HUDEP-2 (cell line): ENCODE measurements at regions not wholly inside any gene's neighbourhood (a gene's known extent, or its start where the extent isn't known, plus 50 kb on each side); places are given as distances from the start of the nearest gene placed in this dataset.

Source experiments
- DNase-seq, 76 experiments: peaks; one replicate each; lab custom pipeline; 2025; ENCODE audit not compliant: unreplicated experiment in 76 of 76; lab: John Stamatoyannopoulos, UW

DNA sequence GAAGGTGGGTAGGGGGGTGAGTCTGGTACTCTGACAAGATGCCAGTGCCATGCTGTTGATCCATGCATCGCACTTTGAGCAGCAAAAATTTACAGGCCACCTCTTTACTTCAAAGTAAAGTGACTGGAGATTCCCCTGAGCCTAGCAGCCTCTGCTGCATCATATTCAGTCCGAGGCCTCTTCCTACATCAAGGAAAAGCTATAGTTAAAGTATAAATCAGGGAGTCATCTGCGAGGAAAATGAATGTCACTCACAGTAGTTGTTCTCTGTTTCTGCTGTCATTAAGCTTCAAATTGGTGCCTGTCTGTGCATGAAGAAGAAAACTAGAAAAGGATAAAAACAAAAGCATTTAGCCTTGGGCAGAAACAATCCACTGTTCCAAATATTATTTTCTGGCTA, 706.2 kb downstream of the TBL1XR1 start:
- DNase-seq: no peak

DNA sequence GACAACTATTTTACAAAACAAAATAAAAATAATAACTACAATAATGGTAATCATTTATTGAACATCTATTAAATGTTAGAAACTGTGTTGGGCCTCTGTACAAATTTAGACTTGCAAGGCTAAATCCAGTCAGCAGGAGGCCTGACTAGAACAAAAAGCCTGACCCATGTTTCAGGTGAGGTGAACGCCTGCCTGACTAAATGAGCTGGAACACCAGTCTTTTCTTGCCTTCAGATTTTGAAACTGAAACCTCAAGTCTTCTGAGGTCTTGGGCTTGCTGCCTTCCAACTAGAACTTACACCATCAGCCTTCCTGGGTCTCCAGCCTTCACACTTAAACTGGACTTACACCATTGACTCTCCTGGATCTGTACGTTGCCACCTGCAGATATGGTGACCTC, 706.9 kb downstream of the TBL1XR1 start:
- DNase-seq: no peak

DNA sequence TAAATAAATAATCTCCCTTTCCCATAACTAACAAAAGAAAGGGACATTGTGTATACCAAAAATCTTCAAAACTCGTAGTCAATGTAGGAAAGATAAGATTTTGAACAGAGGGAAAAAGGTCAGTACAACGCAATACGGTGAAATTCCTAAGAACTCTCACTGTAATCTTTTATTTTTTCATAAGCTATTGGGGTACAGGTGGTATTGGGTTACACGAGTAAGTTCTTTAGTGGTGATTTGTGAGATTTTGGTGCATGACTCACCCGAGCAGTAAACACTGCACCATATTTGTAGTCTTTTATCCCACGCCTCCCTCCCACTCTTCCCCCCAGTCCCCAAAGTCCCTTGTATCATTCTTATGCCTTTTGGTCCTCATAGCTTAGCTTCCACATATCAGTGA, 718.0 kb downstream of the TBL1XR1 start:
- no peak for DNase-seq

DNA sequence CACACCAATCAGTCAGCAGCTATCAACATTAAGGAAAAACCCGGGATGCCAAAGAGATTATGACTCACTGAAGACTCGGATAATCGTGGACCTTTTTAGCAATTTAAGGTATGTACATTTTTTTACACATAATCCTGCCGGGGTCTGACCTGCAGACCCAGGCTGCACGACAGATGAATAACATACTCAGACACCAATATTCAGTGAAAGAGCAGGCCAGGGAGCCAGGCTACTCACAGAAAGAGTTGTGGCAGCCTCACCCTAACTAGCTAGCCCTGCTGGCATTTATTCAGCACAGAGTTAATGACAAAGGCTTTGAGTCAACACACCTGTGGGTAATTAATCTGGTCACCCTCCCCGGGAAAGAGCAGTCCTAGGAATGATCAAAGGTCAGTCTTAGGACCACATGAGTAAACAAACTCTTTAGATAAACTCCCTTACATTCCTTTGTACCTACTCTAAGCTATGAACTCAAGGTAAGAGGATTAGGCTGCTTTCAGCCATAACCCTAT, 727.5 kb downstream of the TBL1XR1 start:
- no peak for DNase-seq

DNA sequence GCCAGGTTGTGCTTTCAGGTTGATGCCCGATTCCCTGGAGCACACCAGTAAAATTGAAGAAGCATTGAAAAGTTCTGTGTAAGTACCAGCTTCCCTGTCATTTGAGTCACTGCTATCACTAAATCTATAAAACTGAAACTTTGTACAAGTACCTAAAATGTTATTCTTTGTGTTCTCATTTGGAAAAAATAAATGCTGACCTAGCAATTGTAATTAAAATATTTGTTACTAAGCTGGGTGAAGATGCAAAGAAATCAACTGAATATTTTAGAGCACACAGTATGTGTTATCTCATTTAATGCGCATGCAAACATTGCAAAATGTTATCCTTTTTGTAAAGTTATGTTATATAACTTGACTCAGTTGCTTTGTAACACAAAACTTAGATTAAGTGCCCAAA, 733.7 kb downstream of the TBL1XR1 start:
- no peak for DNase-seq

GRCh38 chr3:176447369-176447768, 749.9 kb downstream of the TBL1XR1 start:
- peak in 73 of 76 experiments; percentile 26 to 83 (median 60) for DNase-seq

- peak in 12 of 76 experiments; percentile 2 to 61 (median 32) for DNase-seq
These were observed 755.0 kb downstream of the TBL1XR1 start for GRCh38 chr3:176442326-176442725.

DNA sequence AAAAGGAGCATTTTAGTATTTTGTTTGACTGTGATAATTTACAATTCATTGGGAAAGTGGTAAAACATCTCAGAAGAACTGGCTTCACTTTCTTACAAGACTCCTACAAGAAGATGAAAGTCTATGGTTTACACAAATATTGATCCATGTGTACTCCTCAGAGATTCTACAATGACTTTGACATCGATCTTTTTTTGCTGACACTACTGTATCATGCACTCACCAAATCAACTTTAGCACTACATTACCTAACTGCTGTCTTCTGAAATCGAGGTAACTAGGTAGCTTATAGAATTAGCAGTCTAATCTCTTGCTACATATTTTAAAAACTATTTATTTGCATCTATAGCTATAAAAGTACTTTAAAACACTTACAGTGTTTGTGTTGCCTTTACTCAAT, 757.6 kb downstream of the TBL1XR1 start:
- DNase-seq: no peak

DNA sequence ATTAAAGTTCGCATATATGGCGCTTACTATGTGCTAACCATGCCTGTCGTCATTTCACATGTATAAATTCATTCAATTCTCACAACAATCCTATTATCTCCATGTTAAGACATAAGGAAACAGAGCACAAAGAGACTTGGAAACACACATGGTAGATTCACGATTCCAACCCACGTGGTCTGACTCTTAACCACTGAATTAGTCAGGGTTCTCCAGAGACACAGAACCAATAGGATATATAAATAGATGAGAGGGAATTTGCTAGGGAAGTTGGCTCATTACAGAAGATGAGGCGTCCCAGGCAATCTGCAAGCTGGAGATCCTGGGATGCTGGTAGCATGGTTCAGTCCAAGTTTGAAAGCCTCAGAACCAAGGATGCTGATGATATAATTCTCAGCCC, 765.3 kb downstream of the TBL1XR1 start:
- no peak for DNase-seq

GRCh38 chr3:176431038-176431418, 766.3 kb downstream of the TBL1XR1 start:
- no peak for DNase-seq

GRCh38 chr3:176430244-176431037, 766.8 kb downstream of the TBL1XR1 start:
- peak in 17 of 76 experiments; percentile 3 to 51 (median 30) for DNase-seq

GRCh38 chr3:176428552-176428951, 768.7 kb downstream of the TBL1XR1 start:
- DNase-seq: no peak

DNA sequence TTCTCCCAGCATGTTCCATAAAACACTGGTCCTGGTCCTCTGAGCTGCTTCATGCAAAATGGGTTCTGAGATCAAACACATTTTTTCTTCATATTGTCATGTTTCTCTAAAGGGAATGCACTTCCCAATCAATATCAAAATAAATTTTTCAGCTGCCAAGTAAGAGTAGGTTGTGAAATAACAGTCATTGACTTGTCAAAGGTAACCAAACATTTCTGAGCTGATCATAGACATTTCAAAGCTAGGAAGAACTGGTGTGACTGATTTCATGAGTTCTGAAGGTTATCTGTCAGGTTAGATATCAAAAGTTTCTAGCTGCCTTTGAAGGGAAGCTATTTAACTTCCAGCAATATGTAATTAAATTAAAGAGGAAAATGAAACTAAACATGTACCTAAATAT, 770.9 kb downstream of the TBL1XR1 start:
- DNase-seq: no peak

- no peak for DNase-seq
These were observed 780.4 kb downstream of the TBL1XR1 start for GRCh38 chr3:176416870-176417269.

DNA sequence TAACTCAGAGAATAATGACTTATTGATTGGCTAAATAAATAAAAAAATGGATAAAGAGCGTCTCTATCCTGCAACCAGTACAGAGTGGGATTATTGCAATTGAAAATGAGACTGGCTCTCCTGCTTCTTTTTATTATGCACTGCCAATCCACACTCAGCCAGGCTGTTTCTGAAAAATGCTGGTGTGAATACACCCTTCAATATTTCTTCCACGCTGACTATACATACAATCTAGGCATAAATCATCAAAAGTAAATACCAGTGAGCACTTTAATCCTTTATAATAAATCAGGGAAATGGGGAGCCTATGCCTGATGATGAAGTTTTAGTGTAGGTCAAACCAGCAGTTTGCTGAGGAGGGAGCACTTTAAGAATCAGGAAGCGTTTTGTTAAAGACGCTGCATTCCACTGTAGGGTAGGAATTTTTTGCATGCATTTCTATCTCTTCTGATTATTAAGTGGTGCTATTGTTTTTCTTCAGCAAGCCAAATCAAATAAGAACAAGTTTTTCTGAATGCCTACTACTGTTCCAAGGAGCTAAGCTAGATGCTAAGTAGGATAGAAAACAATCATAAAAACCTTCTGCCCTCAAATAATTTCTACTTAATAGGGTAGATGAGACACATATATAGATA, 781.5 kb downstream of the TBL1XR1 start:
- DNase-seq: no peak

- no peak for DNase-seq
These were observed 784.5 kb downstream of the TBL1XR1 start for GRCh38 chr3:176412771-176413170.

- DNase-seq: no peak
These were observed 793.8 kb downstream of the TBL1XR1 start for GRCh38 chr3:176403531-176403930.

GRCh38 chr3:176401211-176401610, 796.1 kb downstream of the TBL1XR1 start:
- DNase-seq: no peak

- no peak for DNase-seq
These were observed 798.1 kb downstream of the TBL1XR1 start for GRCh38 chr3:176399193-176399592.

- DNase-seq: no peak
These were observed 802.0 kb downstream of the TBL1XR1 start for GRCh38 chr3:176395240-176395639.

DNA sequence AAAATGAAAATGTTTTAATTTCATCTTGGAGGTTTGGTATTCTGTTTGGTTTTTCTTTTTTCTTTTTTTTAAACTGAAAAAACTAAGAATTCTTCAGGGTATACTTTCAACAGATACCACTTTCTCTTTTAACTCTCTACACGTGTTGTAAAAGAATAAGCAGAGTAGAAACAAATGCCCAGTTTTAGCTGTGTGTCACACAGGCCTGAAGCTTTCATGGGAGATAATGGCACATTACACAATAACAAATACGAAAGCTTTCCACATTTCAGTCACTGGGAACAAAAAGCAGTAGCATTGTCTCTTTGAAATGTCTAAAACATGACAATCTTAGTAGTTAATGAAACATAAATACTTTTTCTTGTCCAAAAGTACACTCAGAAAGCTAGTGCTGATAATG, 818.5 kb downstream of the TBL1XR1 start:
- DNase-seq: no peak

DNA sequence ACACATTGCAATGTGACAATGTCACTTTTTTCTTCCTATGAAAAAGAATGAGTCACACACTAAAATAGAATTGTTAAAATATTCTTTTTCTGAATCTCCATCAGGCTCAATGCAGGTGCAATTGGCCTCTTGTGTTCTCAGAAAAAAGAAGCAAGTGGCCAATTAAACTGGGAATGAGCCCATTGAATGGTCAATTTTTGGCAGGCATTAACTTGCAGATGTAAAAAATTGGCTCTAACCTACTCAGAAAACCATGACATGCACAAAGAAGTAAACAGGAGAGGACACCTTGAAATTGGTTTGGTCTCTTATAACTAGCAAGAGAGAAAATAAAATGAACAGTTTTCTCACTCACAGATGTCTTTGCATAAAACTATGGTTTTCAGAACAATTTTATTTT, 820.8 kb downstream of the TBL1XR1 start:
- no peak for DNase-seq
